ENCODE measurements at regions not wholly inside any gene's neighbourhood (a gene's known extent, or its start where the extent isn't known, plus 50 kb on each side); places are given as distances from the start of the nearest gene placed in this dataset.
A peak's percentile ranks its signal among the peaks of the same experiment; 100 is the strongest.

DNA sequence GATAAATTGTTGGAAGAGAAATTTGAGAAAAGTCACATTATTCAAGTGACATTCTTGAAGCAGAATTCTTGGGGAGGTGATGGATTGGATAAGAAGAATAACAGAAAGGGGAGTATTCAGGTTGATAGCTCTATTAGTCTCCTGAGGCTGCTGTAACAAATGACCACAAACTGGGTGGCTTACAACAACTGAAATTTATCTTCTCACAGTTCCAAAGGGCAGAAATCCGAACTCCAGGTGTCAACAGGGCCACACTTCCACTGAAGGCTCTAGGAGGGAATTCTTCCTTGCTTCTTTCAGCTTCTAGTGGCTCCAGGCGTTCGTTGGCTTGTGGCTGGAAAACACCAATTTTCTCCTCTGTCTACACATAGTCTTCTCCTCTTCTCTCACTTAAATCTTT, 99.8 kb downstream of the TES start:
- no peaks in the 10 kb centered on the region for H3K4me1 Mint-ChIP-seq (ENCODE audit: low read depth in 2 of 2)
- no peaks in the 10 kb centered on the region for H3K9me3 Mint-ChIP-seq
- no peak for ATAC-seq
- H3K4me3 Mint-ChIP-seq: no peak overlapping the region
- peaks cover 10 to 18% of the 10 kb centered on the region in 2 donors for H3K27me3 Mint-ChIP-seq
- no peaks in the 10 kb centered on the region for H3K36me3 Mint-ChIP-seq
- no peak for DNase-seq (ENCODE audit: low spot score)
- H3K27ac Mint-ChIP-seq: no peak overlapping the region

DNA sequence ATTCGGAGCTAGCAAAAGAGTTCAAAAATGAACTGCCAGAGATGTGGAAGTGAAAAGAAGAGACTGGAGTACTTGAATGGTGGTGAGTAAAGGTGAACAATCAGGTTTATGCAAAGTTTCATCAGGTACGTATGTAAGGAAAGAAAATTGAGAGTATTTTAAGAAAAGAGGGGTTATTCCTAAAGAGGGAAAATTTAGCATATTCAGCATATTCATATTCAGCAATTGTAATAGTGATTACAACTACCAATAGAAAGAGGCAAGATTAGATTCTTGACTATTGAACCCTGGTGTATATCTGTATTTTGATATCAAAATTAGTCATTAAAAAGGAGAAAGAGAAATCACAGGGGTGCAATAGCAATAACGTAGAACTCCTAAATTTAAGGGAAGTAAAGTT, 100.9 kb downstream of the TES start:
- Mint-ChIP-seq H3K9me3 (no peaks in the 10 kb centered on the region), H3K27ac (no peak overlapping the region), H3K4me1 (ENCODE audit: low read depth in 2 of 2) (no peaks in the 10 kb centered on the region), H3K36me3 (no peaks in the 10 kb centered on the region), H3K4me3 (no peak overlapping the region), H3K27me3 (peaks cover 4 to 7% of the 10 kb centered on the region in 2 donors)
- no peak for ATAC-seq
- no peak for DNase-seq (ENCODE audit: low spot score)

DNA sequence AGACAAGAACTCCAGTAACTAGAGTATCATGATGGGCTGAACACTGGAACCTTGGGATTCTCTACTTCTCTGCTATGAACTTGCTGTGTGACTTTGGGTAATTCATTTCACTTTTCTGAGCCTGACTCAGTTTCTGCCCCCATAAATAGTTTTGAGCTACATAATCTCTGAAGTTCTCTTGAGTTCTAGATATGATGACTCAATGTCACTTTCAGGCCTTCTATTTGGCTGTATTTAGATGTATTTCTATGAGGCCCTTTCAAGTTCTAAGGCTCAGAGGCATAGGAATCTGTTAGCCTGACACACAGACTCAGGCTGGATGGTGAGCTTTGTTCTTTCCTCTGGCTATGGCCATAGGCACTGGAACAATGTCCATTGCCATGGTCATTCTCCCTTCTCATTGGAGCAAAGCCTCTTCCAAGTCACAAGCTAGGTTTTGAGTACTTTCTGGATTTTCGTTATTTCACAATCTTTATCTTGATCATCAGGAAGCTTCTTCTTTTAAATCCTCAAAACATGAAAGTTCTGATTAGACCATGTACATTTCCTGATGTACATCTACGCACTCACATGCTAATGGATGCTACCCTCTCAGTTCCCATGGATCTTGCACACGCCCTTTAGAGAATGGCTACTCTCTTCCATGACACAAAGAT, 101.6 kb downstream of the TES start:
- H3K4me3 Mint-ChIP-seq: no peak overlapping the region
- H3K36me3 Mint-ChIP-seq: no peaks in the 10 kb centered on the region
- ATAC-seq: no peak
- no peaks in the 10 kb centered on the region for H3K4me1 Mint-ChIP-seq (ENCODE audit: low read depth in 2 of 2)
- H3K27me3 Mint-ChIP-seq: peaks cover 6 to 7% of the 10 kb centered on the region in 2 donors
- no peak overlapping the region for H3K27ac Mint-ChIP-seq
- no peaks in the 10 kb centered on the region for H3K9me3 Mint-ChIP-seq
- no peak for DNase-seq (ENCODE audit: low spot score)

DNA sequence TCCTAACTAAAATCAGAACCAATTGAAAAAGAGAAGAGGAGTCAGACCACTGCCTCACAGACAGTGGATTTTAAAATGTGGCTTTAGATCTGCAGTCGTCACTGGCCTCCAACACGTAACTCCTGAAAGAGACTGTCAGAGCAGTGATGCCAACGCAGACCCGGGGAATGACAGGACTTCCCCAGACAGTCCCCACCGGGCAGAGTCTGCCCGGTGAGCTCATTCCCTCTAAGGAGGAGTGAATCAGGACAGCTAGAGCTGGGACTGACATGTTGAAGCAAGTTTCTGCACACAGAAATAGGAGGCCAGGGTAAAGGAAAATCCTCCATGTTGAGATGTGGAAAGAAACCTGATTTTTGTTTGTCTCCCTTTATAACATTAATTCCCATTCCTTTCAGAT, 105.0 kb downstream of the TES start:
- no peaks in the 10 kb centered on the region for H3K36me3 Mint-ChIP-seq
- DNase-seq (ENCODE audit: low spot score): no peak
- no peaks in the 10 kb centered on the region for H3K9me3 Mint-ChIP-seq
- no peak overlapping the region for H3K4me3 Mint-ChIP-seq
- peaks cover 12 to 13% of the 10 kb centered on the region in 2 donors for H3K27me3 Mint-ChIP-seq
- no peak overlapping the region for H3K27ac Mint-ChIP-seq
- H3K4me1 Mint-ChIP-seq (ENCODE audit: low read depth in 2 of 2): no peaks in the 10 kb centered on the region
- no peak for ATAC-seq

DNA sequence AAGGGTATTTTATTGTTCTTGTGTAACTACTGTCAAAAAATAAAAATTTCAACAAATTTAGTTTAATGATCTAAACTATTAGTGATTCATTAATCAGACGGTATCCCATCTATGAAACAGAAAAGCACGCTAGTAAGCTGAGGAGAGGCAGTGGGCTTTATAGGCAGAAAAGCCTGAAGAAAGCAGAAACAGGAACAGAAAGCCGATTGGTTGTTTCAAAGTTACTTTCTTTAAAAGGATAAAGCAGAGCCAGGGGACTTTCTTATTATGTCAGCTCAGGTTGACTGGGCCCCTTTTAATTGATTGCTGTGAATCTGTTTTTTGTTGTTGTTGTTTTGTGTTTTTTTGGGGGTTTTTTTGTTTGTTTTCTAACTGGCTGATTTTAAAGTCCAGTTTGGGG, 105.5 kb downstream of the TES start:
- no peaks in the 10 kb centered on the region for H3K4me1 Mint-ChIP-seq (ENCODE audit: low read depth in 2 of 2)
- no peak for ATAC-seq
- DNase-seq (ENCODE audit: low spot score): no peak
- H3K27ac Mint-ChIP-seq: no peak overlapping the region
- no peak overlapping the region for H3K4me3 Mint-ChIP-seq
- peaks cover 12 to 13% of the 10 kb centered on the region in 2 donors for H3K27me3 Mint-ChIP-seq
- no peaks in the 10 kb centered on the region for H3K36me3 Mint-ChIP-seq
- H3K9me3 Mint-ChIP-seq: no peaks in the 10 kb centered on the region

DNA sequence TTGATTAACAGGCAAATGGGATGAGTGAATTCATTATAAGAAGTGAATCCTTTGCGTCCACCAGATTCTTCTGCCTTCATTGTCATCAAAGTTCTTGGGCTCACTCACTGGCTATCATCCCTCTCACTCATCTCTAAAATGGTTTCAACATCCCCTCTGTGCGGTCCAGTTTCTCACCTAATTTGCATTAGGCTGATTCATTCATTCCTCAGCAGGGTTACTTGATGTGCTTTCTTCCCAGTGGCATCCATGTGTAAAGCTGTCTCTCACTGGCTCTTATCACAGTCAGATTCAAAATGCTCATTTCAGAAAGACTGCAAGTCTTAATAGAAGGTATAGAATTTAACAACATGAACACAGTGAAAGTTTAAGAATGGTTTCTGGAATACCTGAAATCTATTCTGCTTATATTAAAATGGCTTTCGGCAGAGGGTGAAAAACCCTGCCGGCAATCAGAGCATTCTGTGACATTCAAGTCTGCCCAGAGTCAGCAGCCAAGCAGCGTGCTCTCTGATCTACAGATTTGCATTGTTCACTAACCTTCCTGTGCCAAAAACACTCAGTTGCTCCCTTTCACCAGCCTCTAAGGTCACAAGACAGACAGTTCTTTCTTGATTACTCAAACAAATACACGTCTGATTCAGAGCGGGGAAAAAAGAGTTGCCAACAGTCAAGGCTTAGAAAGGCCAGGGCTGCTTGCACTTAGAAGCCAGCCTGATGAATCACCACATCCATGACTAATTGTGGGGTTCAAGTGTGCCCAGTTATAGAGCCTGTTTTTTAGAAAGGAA, 106.7 kb downstream of the TES start:
- Mint-ChIP-seq H3K27me3 (peaks cover 13 to 14% of the 10 kb centered on the region in 2 donors), H3K9me3 (no peaks in the 10 kb centered on the region), H3K4me1 (ENCODE audit: low read depth in 2 of 2) (no peaks in the 10 kb centered on the region), H3K36me3 (no peaks in the 10 kb centered on the region), H3K4me3 (peak overlapping the region; percentile 26), H3K27ac (no peak overlapping the region)
- peak in 1 of 2 donors; percentile 93 for ATAC-seq
- DNase-seq (ENCODE audit: low spot score): no peak

DNA sequence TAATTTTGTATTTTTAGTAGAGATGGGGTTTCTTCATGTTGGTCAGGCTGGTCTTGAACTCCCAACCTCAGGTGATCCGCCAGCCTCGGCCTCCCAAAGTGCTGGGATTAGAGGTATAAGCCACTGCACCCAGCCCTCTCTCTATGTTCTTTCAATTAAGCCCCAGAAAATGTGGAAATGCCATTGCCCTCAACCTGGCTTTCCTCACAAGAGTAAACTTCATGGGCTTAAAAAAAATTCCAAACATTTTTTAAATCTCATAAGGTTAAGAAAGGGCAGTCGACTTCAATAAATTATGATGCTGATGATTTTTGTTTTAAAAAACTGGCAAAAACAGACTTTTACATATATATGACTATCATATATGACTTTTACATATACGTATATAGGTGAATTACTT, 107.6 kb downstream of the TES start:
- Mint-ChIP-seq H3K4me3 (no peak overlapping the region), H3K27me3 (peaks cover 11 to 13% of the 10 kb centered on the region in 2 donors), H3K36me3 (no peaks in the 10 kb centered on the region), H3K4me1 (ENCODE audit: low read depth in 2 of 2) (peaks cover 0 to 4% of the 10 kb centered on the region in 2 donors), H3K9me3 (no peaks in the 10 kb centered on the region), H3K27ac (no peak overlapping the region)
- DNase-seq (ENCODE audit: low spot score) (no peak), ATAC-seq (no peak)

DNA sequence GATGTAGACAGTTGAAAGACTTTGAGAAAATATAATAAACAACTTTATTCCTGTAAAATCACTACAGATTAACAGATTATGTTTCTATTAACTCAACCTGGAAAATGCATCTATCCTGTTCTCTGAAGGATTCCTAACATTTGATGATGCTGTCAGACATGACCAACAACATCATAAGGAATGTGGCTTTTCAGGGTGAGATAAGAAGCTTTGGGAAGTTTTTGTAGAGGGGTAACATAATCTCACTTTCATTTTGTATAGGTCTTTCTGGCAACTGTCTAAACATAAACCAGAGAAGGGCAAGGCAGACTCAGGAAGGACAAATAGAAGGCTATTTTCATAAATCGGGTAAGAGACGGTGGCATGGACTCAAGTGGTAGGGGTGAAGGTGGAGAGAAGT, 112.2 kb downstream of the TES start:
- Mint-ChIP-seq H3K27ac (no peak overlapping the region), H3K4me3 (no peak overlapping the region), H3K9me3 (no peaks in the 10 kb centered on the region), H3K36me3 (no peaks in the 10 kb centered on the region), H3K4me1 (ENCODE audit: low read depth in 2 of 2) (peaks cover 0 to 4% of the 10 kb centered on the region in 2 donors), H3K27me3 (peaks cover 16 to 19% of the 10 kb centered on the region in 2 donors)
- ATAC-seq (no peak), DNase-seq (ENCODE audit: low spot score) (no peak)

DNA sequence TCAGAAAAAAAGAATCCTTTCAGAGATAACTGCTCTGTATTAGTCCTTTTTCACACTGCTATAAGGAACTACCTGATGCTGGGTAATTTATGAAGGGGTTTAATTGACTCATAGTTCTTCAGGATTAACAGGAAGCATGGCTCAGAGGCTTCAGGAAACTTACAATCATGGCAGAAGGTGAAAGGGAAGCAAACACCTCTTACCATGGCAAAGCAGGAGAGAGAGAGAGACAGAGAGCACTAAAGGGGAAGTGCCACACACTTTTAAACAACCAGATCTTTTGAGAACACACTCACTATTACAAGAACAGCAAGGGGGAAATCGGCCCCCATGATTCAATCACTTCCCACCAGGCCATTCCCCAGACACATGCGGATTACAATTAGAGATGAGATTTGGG, 114.2 kb downstream of the TES start:
- Mint-ChIP-seq H3K4me3 (no peak overlapping the region), H3K27ac (no peak overlapping the region), H3K9me3 (no peaks in the 10 kb centered on the region)

DNA sequence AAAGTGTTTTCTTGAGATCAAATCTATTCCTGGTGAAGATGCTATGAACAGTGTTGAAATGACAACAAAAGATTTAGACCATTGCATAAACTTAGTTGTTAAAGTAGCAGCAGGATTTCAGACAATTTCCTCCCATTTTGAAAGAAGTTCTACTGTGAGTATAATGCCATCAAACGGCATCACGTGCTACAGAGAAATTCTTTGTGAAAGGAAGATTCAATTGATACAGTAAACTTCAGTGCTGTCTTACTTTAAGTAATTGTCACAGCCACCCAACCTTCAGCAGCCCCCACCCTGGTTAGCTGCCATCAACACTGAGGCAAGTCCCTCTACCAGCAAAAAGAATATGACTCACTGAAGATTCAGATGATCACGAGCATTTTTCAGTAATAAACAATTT, 115.2 kb downstream of the TES start:
- Mint-ChIP-seq H3K36me3 (no peaks in the 10 kb centered on the region), H3K27me3 (peaks cover 11 to 13% of the 10 kb centered on the region in 2 donors), H3K9me3 (no peaks in the 10 kb centered on the region), H3K27ac (no peak overlapping the region), H3K4me1 (ENCODE audit: low read depth in 2 of 2) (peaks cover 0 to 4% of the 10 kb centered on the region in 2 donors), H3K4me3 (no peak overlapping the region)
- ATAC-seq (no peak), DNase-seq (ENCODE audit: low spot score) (no peak)

More for the DNA sequence above, 114.2 kb downstream of the TES start:
- no peak for DNase-seq (ENCODE audit: low spot score)
- no peak for ATAC-seq
- H3K27me3 Mint-ChIP-seq: peaks cover 12 to 16% of the 10 kb centered on the region in 2 donors
- H3K36me3 Mint-ChIP-seq: no peaks in the 10 kb centered on the region
- H3K4me1 Mint-ChIP-seq (ENCODE audit: low read depth in 2 of 2): peaks cover 0 to 4% of the 10 kb centered on the region in 2 donors

DNA sequence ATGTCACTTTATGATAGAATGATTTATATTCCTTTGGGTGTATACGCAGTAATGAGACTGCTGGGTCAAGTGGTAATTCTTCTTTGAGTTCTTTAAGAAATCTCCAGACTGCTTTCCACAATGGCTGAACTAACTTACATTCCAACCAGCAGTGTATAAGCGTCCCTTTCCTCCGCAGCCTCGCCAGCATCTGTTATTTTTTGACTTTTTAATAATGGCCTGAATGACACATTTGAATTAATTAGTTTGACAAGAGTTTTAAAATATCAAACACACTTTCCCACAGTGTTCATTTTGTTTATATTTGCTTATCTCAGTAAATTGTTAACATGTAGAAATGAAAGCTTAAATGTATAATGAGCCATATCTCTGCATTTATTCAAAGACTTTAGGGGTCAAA, 116.8 kb downstream of the TES start:
- Mint-ChIP-seq H3K9me3 (no peaks in the 10 kb centered on the region), H3K36me3 (no peaks in the 10 kb centered on the region)

DNA sequence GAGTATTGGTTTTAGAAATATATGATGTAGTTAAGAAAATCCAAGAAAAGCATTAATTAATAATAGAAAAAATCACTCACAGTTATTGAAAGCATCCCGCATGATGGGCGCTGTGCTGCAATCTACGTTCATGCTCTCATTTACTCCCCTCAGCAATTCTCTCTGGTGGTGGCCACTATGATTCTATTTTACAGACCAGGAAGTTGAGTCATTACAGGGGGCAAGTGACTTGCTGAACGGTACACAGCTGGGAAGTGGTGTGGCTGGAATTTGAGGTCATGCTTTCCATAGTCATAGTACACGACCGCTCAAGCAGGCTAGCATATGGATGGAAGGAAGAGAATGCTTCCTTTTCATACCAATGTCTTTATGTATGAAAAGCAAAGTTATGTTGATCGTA, 117.4 kb downstream of the TES start:
- H3K27ac Mint-ChIP-seq: no peak overlapping the region

More for the DNA sequence above, 116.8 kb downstream of the TES start:
- ATAC-seq (no peak), DNase-seq (ENCODE audit: low spot score) (no peak)
- Mint-ChIP-seq H3K27me3 (peaks cover 12 to 13% of the 10 kb centered on the region in 2 donors), H3K27ac (no peak overlapping the region), H3K4me3 (no peak overlapping the region), H3K4me1 (ENCODE audit: low read depth in 2 of 2) (peaks cover 0 to 4% of the 10 kb centered on the region in 2 donors)

DNA sequence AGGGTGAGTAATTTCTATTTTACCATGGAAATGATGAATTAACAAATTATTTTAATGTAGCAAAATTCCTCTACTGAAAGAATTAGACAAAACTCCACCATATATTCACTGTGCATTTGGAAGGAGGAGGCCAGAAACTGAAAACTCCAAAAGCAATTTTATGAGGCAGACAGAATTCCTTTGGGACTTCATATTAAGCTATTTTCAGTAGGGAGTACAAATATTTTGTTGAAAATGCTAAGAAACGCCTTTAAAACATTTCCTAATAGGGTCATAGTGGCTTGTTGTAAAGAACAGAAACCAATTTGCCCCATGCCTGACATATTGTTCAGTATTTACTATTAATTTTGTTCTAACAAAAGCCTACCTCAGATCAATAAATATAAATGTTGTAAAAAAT, 117.8 kb downstream of the TES start:
- H3K36me3 Mint-ChIP-seq: no peaks in the 10 kb centered on the region
- no peak overlapping the region for H3K27ac Mint-ChIP-seq
- ATAC-seq (no peak), DNase-seq (ENCODE audit: low spot score) (no peak)
- no peaks in the 10 kb centered on the region for H3K4me1 Mint-ChIP-seq (ENCODE audit: low read depth in 2 of 2)
- H3K27me3 Mint-ChIP-seq: peaks cover 12 to 13% of the 10 kb centered on the region in 2 donors
- H3K4me3 Mint-ChIP-seq: no peak overlapping the region
- H3K9me3 Mint-ChIP-seq: no peaks in the 10 kb centered on the region

More for the DNA sequence above, 117.4 kb downstream of the TES start:
- Mint-ChIP-seq H3K4me1 (ENCODE audit: low read depth in 2 of 2) (peaks cover 0 to under 1% of the 10 kb centered on the region in 2 donors), H3K4me3 (no peak overlapping the region), H3K27me3 (peaks cover 12 to 13% of the 10 kb centered on the region in 2 donors), H3K36me3 (no peaks in the 10 kb centered on the region), H3K9me3 (no peaks in the 10 kb centered on the region)
- ATAC-seq (no peak), DNase-seq (ENCODE audit: low spot score) (no peak)

DNA sequence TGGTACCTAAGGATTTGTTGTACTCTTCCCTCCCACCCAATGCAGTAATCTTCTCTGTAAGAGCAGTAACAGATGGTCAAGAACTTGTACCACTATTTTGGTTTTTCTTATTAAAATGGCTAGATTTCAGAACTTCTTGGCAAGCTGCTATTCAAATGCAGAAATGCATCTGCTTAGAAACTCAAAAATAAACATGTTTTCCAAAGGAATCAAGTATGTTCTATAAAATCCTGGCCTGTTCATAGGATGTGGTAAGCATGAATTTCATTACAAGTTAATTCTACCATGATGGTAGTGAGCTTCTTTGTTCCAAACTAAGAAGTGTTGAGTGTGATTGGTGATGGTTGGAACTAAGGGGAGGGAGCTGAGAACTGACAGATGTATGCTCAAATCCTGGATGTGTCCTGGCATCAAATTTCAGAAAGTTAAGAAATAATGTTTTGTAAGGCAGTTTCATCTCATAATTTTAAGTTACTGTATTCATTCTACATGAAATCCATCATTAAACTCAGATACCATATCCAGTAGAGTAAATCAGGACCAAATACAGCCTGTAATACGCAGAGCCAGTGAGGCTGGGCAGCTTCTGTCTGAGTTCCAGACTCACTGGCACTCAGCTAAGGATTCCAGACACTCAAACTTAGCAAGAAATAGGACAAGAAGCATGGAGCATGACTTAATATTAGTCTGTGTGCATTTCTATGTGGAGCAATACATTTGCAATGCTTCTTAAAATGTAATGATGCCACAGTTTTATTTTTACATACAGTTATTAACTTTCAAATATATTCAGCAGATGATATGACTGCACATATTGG, 119.6 kb downstream of the TES start:
- DNase-seq (ENCODE audit: low spot score) (no peak), ATAC-seq (no peak)
- H3K27ac Mint-ChIP-seq: no peak overlapping the region
- H3K36me3 Mint-ChIP-seq: no peaks in the 10 kb centered on the region
- no peaks in the 10 kb centered on the region for H3K9me3 Mint-ChIP-seq
- H3K4me1 Mint-ChIP-seq (ENCODE audit: low read depth in 2 of 2): no peaks in the 10 kb centered on the region
- H3K4me3 Mint-ChIP-seq: no peak overlapping the region
- H3K27me3 Mint-ChIP-seq: peaks cover 6 to 8% of the 10 kb centered on the region in 2 donors

All from natural killer cell treated with Interleukin-12 subunit alpha and Interleukin-12 subunit beta and Interleukin-15 and Interleukin-18, amount 100 ng/mL, for 72 hours (primary cell).